ENCODE measurements at regions not wholly inside any gene's neighbourhood (a gene's known extent, or its start where the extent isn't known, plus 50 kb on each side); places are given as distances from the start of the nearest gene placed in this dataset.
A peak's percentile ranks its signal among the peaks of the same experiment; 100 is the strongest.
"Not testable (repeated sequence)": the region's sequence is repeated elsewhere in the genome, so short reads cannot be mapped to it uniquely, and the experiment has no call there.

GRCh38 chr20:29327600-29328420 lies 1929.7 kb upstream of the DEFB115 start:
- Mint-ChIP-seq H3K36me3 (peaks cover 83% of the 10 kb centered on the region), H3K27me3 (ENCODE audit: low read depth) (peaks cover 54% of the 10 kb centered on the region), H3K4me3 (peak overlapping the region; percentile 33; the same call in 1 of the 2 replicates), H3K9me3 (peaks cover 76% of the 10 kb centered on the region)
- DNase-seq (ENCODE audit: low spot score), result peak; percentile 53
- POLR2A ChIA-PET, CTCF ChIA-PET, H3K4me1 Mint-ChIP-seq, H3K27ac Mint-ChIP-seq, ATAC-seq: not testable (repeated sequence)
- peak; percentile 35; the same call in 1 of the 2 replicates for TF ChIP-seq CTCF (IDR thresholded peaks at IDR 0.05)

GRCh38 chr20:29330429-29331115 lies 1926.9 kb upstream of the DEFB115 start:
- H3K4me3 Mint-ChIP-seq, result not testable (repeated sequence)
- peaks cover 67% of the 10 kb centered on the region for H3K27me3 Mint-ChIP-seq (ENCODE audit: low read depth)

GRCh38 chr20:29349836-29350235 lies 1907.6 kb upstream of the DEFB115 start:
- ATAC-seq (no peak), DNase-seq (ENCODE audit: low spot score) (no peak)
- H3K27ac Mint-ChIP-seq, result no peak overlapping the region
- POLR2A ChIA-PET, result no interaction called here
- no peaks in the 10 kb centered on the region for H3K4me1 Mint-ChIP-seq
- TF ChIP-seq RELA (CRISPR knock-in tag; IDR thresholded peaks at IDR 0.05; ENCODE audit: borderline replicate concordance), result no peak
- H3K36me3 Mint-ChIP-seq, result peaks cover 79% of the 10 kb centered on the region
- H3K9me3 Mint-ChIP-seq, result peaks cover 73% of the 10 kb centered on the region
- no peak overlapping the region for H3K4me3 Mint-ChIP-seq
- peaks cover 18% of the 10 kb centered on the region for H3K27me3 Mint-ChIP-seq (ENCODE audit: low read depth)
- CTCF ChIA-PET, result no interaction called here

More at GRCh38 chr20:29330429-29331115, 1926.9 kb upstream of the DEFB115 start:
- H3K4me1 Mint-ChIP-seq; POLR2A ChIA-PET; DNase-seq (ENCODE audit: low spot score); ATAC-seq; CTCF ChIA-PET; H3K27ac Mint-ChIP-seq: not testable (repeated sequence)
- Mint-ChIP-seq H3K36me3 (peaks cover 96% of the 10 kb centered on the region), H3K9me3 (peaks cover 96% of the 10 kb centered on the region)

GRCh38 chr20:29375937-29376336 lies 1881.5 kb upstream of the DEFB115 start:
- H3K4me1 Mint-ChIP-seq; DNase-seq (ENCODE audit: low spot score); CTCF ChIA-PET; H3K27ac Mint-ChIP-seq; ATAC-seq; POLR2A ChIA-PET; H3K4me3 Mint-ChIP-seq: not testable (repeated sequence)
- H3K9me3 Mint-ChIP-seq, result peaks cover 85% of the 10 kb centered on the region
- peaks cover 22% of the 10 kb centered on the region for H3K27me3 Mint-ChIP-seq (ENCODE audit: low read depth)
- peaks cover 80% of the 10 kb centered on the region for H3K36me3 Mint-ChIP-seq

- Mint-ChIP-seq H3K9me3 (peaks cover 92% of the 10 kb centered on the region), H3K36me3 (peaks cover 85% of the 10 kb centered on the region), H3K27me3 (ENCODE audit: low read depth) (peaks cover 19% of the 10 kb centered on the region)
- H3K4me1 Mint-ChIP-seq; H3K4me3 Mint-ChIP-seq; POLR2A ChIA-PET; DNase-seq (ENCODE audit: low spot score); CTCF ChIA-PET; H3K27ac Mint-ChIP-seq; ATAC-seq: not testable (repeated sequence)
Observed at GRCh38 chr20:29392853-29393252, 1864.6 kb upstream of the DEFB115 start.

GRCh38 chr20:29408034-29408695 lies 1849.3 kb upstream of the DEFB115 start:
- Mint-ChIP-seq H3K4me3 (no peak overlapping the region), H3K27ac (no peak overlapping the region), H3K36me3 (peaks cover 73% of the 10 kb centered on the region), H3K4me1 (no peaks in the 10 kb centered on the region), H3K9me3 (peaks cover 65% of the 10 kb centered on the region), H3K27me3 (ENCODE audit: low read depth) (peaks cover 46% of the 10 kb centered on the region)
- POLR2A ChIA-PET, result no interaction called here
- no peak for DNase-seq (ENCODE audit: low spot score)
- ATAC-seq, result no peak
- CTCF ChIA-PET, result no interaction called here
- TF ChIP-seq ZNF232 (CRISPR knock-in tag; IDR thresholded peaks at IDR 0.05), result no peak
- TF ChIP-seq, protein P1, sequence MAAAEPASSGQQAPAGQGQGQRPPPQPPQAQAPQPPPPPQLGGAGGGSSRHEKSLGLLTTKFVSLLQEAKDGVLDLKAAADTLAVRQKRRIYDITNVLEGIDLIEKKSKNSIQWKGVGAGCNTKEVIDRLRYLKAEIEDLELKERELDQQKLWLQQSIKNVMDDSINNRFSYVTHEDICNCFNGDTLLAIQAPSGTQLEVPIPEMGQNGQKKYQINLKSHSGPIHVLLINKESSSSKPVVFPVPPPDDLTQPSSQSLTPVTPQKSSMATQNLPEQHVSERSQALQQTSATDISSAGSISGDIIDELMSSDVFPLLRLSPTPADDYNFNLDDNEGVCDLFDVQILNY (CRISPR knock-in tag; IDR thresholded peaks at IDR 0.05), result no peak
- TF ChIP-seq ZNF425 (CRISPR knock-in tag; conservative IDR thresholded peaks at IDR 0.05), result no peak
- TF ChIP-seq, protein P2, sequence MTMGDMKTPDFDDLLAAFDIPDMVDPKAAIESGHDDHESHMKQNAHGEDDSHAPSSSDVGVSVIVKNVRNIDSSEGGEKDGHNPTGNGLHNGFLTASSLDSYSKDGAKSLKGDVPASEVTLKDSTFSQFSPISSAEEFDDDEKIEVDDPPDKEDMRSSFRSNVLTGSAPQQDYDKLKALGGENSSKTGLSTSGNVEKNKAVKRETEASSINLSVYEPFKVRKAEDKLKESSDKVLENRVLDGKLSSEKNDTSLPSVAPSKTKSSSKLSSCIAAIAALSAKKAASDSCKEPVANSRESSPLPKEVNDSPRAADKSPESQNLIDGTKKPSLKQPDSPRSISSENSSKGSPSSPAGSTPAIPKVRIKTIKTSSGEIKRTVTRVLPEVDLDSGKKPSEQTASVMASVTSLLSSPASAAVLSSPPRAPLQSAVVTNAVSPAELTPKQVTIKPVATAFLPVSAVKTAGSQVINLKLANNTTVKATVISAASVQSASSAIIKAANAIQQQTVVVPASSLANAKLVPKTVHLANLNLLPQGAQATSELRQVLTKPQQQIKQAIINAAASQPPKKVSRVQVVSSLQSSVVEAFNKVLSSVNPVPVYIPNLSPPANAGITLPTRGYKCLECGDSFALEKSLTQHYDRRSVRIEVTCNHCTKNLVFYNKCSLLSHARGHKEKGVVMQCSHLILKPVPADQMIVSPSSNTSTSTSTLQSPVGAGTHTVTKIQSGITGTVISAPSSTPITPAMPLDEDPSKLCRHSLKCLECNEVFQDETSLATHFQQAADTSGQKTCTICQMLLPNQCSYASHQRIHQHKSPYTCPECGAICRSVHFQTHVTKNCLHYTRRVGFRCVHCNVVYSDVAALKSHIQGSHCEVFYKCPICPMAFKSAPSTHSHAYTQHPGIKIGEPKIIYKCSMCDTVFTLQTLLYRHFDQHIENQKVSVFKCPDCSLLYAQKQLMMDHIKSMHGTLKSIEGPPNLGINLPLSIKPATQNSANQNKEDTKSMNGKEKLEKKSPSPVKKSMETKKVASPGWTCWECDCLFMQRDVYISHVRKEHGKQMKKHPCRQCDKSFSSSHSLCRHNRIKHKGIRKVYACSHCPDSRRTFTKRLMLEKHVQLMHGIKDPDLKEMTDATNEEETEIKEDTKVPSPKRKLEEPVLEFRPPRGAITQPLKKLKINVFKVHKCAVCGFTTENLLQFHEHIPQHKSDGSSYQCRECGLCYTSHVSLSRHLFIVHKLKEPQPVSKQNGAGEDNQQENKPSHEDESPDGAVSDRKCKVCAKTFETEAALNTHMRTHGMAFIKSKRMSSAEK (CRISPR knock-in tag; IDR thresholded peaks at IDR 0.05; ENCODE audit: borderline replicate concordance), result no peak
- TF ChIP-seq IRF1 (CRISPR knock-in tag; IDR thresholded peaks at IDR 0.05), result no peak
